NB4 (cell line): ENCODE measurements at regions not wholly inside any gene's neighbourhood (a gene's known extent, or its start where the extent isn't known, plus 50 kb on each side); places are given as distances from the start of the nearest gene placed in this dataset.
"Not testable (repeated sequence)": the region's sequence is repeated elsewhere in the genome, so short reads cannot be mapped to it uniquely, and the experiment has no call there.

Source experiments
- POLR2A ChIP-seq: IDR thresholded peaks from 2 replicates; pipeline ENCODE4 v1.6.1; 2011; ENCODE audit warnings: mild to moderate bottlenecking; ENCODE audit not compliant: insufficient read length; ENCODE audit errors: extremely low read depth
- TF ChIP-seq, protein P1 (sequence below): IDR thresholded peaks from one replicate; pipeline ENCODE4 v1.5.1; 2012; ENCODE audit warnings: low read depth, low read length

GRCh38 chr1:148285946-148286345 lies 133.9 kb upstream of the NBPF11 start:
- TF ChIP-seq, protein P1, sequence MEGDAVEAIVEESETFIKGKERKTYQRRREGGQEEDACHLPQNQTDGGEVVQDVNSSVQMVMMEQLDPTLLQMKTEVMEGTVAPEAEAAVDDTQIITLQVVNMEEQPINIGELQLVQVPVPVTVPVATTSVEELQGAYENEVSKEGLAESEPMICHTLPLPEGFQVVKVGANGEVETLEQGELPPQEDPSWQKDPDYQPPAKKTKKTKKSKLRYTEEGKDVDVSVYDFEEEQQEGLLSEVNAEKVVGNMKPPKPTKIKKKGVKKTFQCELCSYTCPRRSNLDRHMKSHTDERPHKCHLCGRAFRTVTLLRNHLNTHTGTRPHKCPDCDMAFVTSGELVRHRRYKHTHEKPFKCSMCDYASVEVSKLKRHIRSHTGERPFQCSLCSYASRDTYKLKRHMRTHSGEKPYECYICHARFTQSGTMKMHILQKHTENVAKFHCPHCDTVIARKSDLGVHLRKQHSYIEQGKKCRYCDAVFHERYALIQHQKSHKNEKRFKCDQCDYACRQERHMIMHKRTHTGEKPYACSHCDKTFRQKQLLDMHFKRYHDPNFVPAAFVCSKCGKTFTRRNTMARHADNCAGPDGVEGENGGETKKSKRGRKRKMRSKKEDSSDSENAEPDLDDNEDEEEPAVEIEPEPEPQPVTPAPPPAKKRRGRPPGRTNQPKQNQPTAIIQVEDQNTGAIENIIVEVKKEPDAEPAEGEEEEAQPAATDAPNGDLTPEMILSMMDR: not testable (repeated sequence)
- TF ChIP-seq POLR2A: not testable (repeated sequence)
